ENCODE measurements at regions not wholly inside any gene's neighbourhood (a gene's known extent, or its start where the extent isn't known, plus 50 kb on each side); places are given as distances from the start of the nearest gene placed in this dataset.
"Not testable (repeated sequence)": the region's sequence is repeated elsewhere in the genome, so short reads cannot be mapped to it uniquely, and the experiment has no call there.

DNA sequence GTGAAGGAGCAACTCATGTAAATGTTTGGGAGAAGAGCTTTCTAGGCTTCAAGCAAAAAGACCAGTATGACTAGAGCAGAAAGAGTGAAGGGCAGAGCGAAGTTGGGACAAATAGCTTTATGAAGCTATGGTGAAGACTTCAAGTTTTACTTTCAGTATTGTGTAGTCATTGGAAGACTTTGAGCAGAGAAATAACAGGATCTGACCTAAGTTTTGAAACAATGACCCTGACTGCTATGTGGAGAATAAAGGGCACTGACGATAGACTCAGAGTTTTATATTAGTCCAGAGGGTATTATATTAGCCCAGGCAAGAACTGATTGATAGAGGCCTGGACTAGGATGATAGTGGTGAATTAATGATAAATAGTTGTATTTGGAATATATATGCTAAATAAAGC is 187.3 kb downstream of the KTN1 start:
- DNase-seq (ENCODE audit: low read depth, low spot score) = no peak

DNA sequence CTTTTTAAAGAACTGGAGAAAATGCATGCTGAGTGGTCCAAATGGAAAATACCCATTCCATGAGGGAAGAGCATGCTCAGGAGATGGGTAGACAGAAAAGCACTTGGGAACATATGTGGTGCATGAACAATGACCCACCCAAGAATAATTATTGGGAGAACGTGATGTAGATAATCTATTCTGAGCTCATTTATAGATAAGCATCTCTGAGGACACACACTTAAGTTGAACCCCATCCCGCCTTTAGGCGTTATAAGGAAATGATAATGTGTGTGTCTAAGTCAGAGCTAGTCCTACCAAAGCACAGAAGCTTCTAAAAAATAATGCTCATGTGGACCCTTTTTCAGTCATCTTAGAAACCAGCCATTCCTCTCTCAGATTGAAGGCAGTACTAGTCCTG is 189.9 kb downstream of the KTN1 start:
- no peak for DNase-seq (ENCODE audit: low read depth, low spot score)

DNA sequence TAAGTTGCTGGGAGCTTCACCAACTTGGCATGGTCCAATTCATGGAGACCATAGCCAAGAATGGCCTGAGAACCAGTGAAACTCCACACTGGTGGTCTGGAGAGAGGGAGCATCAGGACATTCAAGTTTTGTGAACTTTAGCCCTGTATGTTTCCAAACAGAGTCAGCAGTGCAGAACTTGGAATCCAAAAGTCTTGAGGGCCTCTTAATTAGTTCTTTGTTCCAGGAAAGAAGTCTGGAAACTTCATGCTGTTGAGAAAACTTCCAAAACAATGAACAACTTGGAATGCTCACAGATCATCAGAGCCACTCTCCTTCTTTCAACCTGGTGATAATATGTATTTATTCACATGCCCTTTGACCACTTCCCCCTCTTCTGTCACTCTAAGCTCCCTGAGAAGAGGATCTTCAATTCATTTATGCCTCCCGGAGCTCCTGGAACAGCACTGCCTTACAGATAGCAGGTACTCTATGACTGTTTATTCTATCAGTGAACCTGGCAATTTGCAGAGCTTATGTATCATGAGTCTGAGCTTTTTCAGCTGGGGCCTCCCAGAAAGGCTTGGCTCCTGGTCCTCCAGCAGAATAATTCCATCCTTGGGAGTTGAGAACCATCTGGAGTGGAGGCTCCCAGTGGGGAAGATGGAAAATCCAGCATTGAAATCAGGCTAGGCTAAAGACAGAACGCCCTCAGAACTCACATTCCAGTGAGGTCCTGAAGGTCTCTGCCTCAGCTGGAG is 191.4 kb downstream of the KTN1 start:
- no peak for DNase-seq (ENCODE audit: low read depth, low spot score)

DNA sequence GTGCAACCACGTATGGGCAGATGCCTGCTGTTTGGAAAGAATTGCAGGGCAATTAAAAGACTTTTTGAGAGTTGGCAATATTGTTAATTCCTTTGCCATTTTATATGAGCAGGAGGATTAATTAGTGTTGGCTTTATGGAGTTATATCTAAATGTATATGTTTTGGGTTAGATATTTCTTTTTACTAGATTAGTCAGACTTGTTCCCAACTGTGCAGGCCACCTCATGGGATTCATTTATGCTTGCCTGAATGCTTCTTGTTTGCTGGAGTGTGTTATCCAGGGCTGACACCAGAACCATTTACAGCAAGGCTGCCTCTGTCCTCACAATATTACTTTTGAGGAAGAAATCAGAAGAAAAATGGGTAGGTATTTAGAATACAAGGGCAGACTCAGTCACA is 192.5 kb downstream of the KTN1 start:
- no peak for DNase-seq (ENCODE audit: low read depth, low spot score)

DNA sequence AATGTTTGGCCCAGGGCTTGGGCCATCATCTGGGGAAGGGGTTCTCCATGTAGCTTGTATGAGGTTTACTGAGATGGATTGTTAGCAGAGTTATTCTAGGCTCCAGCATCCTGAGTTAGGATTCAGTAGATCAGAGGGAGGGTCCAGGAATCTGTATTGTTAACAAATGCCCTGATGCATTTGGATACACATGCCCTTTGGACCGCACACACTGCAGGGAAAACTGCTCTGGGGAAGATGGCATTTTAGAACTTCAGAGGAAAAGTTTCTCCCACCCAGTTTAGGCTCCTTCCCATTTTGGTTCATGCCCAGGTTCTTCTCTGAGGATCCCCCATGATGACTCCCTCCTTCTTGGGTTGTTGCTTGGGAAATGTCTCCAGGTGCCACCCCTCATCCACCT is 193.3 kb downstream of the KTN1 start:
- DNase-seq (ENCODE audit: low read depth, low spot score) = no peak

DNA sequence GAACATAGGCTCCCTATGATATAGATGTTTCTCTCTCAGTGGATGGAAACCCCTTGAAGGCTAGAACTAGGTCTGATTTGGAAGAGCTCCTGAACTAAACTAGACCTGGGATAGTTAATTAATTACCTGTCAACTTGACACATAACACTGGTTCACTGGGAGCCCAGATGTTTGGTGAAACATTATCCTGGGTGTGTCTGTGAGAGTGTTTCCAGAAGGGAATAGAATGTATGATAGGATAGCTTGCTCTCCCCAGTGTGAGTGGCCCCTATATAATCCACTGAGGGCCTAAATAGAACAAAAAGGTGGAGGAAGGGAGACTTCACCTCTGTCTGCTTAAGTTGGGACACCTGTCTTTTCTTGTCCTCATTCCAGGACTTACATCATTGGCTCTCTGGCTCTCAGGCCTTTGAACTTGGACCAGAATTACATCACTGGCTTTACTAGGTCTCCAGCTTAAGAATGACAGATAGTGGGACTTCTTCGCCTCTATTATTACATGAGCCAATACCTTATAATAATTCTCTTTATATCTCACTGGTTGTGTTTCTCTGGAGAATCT is 194.1 kb downstream of the KTN1 start:
- no peak for DNase-seq (ENCODE audit: low read depth, low spot score)

DNA sequence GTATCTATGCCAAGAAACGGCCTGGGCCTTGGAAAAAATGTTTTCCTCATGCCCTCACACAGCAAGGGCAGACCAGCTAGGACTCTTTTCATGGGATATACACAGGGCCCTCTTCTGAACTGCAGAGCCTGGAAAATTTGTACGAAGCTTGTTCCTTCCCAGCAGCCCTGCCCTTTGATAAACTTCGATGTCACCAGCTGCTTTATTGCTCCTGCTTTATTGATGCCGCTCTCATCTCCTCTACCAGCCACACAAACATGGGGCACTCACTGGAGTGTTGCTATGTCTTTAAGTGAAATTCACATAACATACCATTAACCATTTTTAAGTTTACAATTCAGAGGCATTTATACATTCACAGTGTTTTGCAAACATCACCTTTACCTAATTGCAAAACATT is 197.9 kb downstream of the KTN1 start:
- DNase-seq (ENCODE audit: low read depth, low spot score) = no peak

DNA sequence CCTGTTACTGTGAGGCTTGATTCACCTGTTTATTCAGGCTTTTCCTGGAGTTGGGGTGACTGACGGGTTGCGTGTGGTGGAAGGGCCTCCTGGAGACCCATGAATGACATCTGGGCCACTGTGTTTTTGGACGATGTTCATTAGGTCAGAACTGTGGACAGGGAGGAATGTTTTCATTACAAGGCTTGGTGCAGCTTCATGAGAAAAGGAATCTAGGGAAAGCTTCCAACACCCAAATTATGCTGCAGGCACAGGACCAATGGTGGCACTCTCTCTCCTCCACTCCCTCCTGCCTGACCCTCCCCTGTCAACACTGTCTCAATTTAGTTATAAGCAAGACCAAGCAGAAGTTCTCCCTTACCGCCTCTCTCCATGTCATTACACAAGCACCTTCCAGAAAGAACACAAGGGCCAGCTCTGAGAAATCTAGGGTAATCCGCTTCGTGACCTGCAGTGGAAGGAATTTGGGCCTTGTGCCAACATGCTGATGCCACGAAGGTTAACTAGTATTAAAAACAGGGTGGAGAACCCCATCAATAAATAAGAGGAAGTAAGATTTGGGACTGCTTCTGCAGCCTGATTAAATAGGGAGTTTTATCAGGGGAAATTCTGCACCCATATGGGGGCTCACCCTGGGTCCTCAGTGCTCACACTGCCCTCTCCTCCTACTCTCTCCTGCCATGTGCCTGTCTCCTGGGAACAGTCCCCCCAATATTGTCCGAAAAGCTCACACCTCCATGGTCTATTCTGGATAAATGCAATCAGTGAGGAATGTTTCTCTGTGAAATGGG is 200.3 kb downstream of the KTN1 start:
- no peak for DNase-seq (ENCODE audit: low read depth, low spot score)

DNA sequence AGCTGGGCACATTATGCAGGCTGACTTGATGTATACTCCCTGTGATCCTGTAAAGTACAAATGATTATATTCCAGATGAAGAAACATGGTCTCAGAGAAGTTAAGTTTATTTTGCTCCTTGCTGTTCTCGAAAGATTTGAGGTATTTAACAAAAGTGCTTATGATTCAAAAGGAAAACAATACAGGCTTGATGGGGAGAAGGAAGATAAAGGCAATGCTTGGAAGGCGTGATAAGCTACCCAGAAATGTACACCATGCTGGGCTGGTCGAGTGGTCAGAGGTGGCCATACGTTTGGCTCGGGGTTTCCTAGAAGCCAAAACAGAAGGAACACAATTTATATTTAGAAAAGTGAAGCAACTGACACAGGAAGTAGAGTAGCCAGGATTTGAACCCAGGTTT is 201.0 kb downstream of the KTN1 start:
- no peak for DNase-seq (ENCODE audit: low read depth, low spot score)

DNA sequence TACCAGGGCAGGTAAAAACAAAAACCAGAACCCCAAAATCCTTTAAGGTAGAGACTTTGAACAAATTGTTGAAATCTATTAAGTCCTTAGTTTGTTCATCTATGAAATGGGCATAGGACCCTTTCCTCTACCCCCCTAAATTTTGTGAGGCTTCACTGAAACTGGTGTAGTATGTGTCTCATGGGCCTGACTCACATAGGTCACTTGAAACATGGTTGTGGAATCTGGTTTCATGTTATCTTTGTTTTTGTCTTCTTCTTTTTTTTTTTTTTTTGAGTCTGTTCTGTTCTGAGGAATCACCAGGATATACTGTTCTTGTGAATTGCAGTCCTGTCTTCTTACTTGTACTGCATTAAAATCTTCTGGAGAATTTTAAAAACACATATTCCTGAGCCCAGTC is 202.2 kb downstream of the KTN1 start:
- no peak for DNase-seq (ENCODE audit: low read depth, low spot score)

DNA sequence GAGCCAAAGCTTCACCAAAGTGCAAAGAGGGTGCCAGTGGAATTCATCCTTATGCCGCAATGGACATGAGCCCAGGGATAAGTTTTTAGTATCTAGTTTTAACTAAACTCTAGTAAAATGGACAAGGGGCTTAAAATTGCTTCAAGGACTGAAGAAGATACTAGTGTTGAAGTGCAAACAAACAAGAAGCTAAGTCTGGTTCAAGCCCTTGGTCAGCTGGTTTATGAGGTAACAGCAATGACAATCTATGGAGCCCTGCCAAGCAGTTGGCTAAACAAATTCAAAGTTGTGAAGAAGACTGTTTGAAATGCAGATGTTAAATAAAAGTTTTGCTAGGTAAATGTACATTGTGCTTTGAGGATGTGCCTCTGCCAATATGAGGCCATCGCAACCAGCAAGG is 209.4 kb downstream of the KTN1 start:
- no peak for DNase-seq (ENCODE audit: low read depth, low spot score)

DNA sequence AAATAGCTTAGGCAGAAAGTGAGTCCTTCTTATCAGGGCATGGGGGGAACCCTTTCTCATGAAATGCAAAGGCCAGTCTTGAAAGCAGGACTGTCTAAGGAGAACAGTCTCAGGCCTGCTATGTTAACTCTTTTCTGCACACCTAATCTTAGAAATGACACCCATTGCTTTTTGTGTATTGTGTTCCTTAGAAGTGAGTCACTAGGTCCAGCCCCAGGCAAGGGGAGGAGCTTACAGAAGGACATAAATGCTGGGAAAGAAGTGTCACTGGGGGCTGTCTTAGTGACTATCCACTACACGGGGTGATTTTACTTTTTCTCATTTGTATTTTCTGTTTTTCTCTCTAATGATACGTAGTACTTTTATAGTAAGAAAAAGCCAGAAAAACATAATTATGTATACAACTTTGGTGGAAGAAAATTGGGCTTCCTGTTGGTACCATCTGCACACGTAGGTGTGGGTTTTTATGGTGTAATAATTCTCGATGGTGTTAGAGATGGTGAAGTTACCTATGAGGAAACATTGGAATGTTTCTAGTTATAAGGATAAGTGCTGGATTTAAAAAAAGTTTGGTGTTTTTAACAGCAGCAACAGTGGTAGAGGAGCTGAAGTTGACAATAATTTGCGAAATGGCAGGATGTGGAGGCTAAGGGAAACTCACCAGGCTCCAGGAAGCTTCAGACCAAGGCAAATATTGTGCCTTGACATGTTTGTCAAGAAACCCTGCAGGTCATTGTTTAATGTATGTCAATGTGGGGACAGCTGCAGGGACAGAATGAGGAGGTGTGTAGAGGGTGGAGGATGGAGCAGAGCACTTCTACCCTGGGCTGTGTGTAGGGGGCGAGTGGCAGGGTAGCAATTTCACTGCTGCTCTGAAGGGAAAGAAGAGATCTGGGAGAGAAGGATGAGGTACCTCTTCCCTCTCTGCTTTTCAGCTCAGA is 214.9 kb downstream of the KTN1 start:
- DNase-seq (ENCODE audit: low read depth, low spot score) = no peak

DNA sequence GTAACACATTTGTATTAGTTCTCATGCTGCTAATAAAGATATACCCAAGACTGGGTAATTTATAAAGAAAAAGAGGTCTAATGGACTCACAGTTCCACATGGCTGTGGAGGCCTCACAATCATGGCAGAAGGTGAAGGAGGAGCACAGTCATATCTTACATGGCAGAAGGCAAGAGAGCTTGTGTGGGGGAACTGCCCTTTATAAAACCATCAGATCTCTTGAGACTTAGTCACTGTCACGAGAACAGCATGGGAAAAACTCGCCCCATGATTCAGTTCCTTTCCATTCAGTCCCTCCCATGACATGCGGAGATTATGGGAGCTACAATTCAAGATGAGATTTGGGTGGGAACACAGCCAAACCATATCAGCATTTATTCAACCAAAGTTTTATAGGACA is 216.5 kb downstream of the KTN1 start:
- DNase-seq (ENCODE audit: low read depth, low spot score) = not testable (repeated sequence)

DNA sequence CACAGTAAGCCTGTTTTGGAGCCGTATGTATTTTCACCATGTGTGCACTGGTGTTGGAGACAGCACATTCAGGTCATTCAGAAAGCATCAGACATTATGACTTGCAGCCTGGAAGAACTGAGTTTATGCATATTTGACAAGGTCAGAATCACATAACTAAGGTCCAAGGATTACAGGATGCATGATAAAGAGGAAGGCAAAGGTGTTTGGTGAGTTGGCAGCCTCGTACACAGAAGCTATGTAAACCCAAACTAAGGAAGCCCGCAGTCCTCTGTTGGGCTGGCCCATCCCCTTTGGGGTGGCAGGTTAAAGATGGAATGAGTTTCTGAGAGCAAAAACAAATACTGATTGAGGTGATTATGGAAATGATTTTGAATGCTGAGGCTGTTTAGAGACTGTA is 218.4 kb downstream of the KTN1 start:
- DNase-seq (ENCODE audit: low read depth, low spot score) = no peak

DNA sequence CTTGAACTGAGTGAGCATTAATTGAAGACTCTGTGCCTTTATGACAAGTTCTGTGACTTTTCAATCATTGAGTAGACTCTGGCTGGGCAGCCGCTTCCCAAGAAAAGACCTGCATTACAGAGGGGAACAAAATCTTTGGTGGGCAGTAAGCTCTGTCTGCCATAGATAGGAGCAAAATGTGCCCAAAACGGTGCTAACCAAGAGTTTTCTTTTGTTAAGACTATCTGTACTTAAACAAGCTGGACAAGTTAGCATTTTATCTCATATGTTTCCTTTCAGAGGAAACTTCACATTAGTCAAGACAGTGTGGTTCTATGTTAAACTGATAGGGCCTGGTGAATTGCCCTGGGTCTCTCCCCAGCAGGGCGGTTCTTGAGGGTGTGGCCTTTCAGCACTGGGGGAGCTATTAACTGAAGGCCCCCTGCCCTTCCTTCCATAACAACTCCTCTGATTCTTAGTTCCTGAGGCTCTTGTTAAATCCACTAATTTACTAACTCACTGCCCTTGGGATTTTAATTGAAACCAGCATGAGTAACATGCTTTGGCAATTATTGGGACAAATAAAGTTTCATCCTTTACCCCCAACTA is 219.6 kb downstream of the KTN1 start:
- no peak for DNase-seq (ENCODE audit: low read depth, low spot score)

DNA sequence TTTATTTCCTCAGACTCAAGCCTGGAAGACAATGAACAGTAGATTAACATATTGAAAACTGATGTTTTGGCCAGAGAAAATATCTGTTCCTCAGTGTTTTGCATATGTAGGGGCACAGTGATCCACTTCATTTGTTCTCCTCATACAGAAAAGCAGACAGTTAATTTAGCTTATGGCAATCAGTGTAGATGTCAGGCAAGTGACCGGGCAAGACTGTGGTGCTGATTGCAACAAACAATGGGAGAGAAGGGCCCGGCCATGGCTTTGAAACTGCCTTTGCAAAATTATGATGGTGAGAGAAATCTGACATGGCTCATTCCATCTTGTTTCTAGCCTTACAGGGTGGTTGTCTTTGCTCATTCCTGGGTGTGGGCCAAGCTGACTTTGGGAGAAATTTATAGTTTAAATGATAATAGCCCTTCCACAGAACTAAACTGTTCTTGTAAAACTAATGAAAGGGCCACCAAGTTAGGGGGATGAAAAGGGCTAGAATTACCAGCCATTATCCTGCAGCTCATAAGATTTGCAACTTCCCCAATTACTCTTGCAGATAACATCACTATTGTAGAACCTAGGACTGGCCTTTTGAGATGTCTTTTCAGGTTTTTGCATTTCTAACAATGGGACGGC is 220.3 kb downstream of the KTN1 start:
- no peak for DNase-seq (ENCODE audit: low read depth, low spot score)

DNA sequence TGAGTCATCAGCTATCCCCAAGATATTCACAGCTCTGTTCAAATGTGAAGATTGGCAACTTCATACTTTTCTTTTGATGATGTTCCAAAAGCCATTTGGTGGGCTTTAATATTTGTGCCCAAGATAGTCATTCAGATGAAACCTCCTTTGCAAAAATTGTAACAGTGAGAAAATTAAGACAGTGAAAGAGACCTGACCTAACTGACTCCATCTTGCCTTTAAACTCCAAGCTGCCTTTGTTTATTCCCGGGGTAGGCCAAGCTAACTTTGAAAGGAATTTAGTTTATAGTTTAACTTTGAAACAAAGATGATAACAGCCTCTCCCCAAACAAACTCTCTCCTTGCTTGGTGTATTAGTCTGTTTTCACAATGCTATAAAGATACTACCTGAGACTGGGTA is 221.1 kb downstream of the KTN1 start:
- no peak for DNase-seq (ENCODE audit: low read depth, low spot score)

DNA sequence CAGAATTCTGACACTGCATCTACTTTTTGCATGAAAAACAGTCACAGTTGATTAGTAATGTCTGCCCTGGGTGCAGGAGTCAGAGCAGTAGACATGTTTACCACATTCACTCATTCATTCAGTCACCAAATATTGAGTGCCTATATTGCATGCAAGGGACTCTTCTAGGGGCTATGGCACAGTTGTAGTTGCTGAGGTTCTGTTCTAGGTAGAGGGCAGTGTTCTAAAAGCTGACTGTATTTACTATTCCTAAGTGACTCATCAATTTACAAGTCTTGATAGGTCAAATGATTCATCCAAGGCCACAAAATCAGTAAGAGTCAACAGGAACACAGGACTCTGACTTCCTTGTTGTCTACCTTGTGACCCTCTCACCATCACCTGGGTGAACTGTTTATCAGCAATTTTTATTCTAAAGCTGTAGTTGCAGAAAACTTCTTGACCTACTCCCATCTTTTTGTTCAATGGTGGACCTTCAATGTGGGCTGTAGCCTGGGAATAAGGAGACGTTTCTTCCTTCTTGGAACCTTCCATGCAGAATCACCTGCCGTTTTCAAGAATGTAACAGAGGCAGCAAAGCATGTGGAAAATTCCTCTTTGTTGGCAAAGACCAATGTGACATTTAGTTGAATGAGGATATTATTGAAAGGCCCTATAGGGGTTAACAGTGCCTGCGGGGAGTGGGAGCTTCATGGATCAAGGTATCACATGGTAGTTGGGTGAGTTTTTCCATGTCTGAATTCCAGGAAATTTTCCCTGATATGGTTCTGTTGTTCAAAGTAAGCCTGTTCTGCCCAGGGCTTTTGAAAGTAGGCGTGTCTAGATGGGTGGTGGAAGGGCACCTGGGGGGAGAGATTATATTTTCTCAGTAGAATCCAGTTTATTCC is 223.2 kb downstream of the KTN1 start:
- no peak for DNase-seq (ENCODE audit: low read depth, low spot score)

DNA sequence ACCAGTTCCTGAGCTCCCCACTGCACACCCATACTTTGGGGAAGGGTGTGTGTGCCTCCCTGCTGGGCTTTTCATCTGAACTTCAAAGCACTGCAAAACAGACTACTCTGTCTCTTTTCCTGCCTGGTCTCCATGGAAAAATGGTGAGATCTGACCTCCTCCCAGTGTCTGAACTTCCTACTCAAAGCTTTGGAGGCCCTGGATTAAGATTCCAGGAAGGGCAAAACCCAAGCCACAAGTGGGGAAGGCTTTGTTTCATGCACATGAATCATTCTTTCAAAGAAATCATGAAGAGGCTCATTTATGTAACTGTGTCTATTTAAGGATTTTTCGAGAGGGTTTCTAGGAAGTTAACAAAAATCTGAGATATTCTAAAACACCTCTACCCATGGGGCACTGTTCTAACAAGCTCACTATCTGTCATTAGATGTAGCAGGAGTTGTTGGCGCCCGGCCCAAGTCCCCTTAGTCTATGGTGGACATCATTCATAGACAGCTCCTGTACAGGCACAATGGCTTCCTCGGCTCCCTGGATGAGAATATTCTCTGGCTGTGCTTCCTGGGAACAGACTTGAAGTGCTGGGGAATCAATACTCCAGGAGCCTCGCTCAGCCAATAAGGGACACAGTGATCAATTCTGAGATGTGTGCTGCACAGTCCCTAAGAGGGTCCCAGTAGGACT is 224.0 kb downstream of the KTN1 start:
- DNase-seq (ENCODE audit: low read depth, low spot score) = no peak

Data from activated CD4-positive, CD25-positive, alpha-beta regulatory T cell treated with anti-CD3 and anti-CD28 coated beads, Interleukin-2, amount 50 U/mL, for 16 hours (primary cell).